OCI-LY3 (cell line): ENCODE measurements at regions not wholly inside any gene's neighbourhood (a gene's known extent, or its start where the extent isn't known, plus 50 kb on each side); places are given as distances from the start of the nearest gene placed in this dataset.
"Not testable (repeated sequence)": the region's sequence is repeated elsewhere in the genome, so short reads cannot be mapped to it uniquely, and the experiment has no call there.

Experiments
- H2AFZ ChIP-seq: fragments of 200-600, 300-600 bp; shearing (Covaris generic); 2 replicates; pipeline ENCODE4 v1.6.0; 2014; ENCODE audit warnings: antibody characterized with exemption, low read depth, low read length
- H3K27ac ChIP-seq: fragments of 200-600, 300-600 bp; sonication (generic); 2 replicates; pipeline ENCODE4 v1.5.1; 2014; ENCODE audit warnings: mild to moderate bottlenecking, low read length, moderate library complexity, mixed read lengths
- H3K27me3 ChIP-seq: fragments of 200-600, 300-600 bp; sonication (generic); 2 replicates; pipeline ENCODE4 v1.6.1; 2014; ENCODE audit warnings: low read depth, low read length, mixed read lengths
- H3K36me3 ChIP-seq: fragments of 200-600, 300-600 bp; sonication (generic); replicated peaks from 2 replicates; pipeline ENCODE3; 2014; ENCODE audit warnings: low read depth, low read length, mixed read lengths
- H3K4me1 ChIP-seq: fragments of 300-600, 200-600 bp; sonication (generic); 2 replicates; pipeline ENCODE4 v1.6.1; 2014; ENCODE audit warnings: low read length, mixed read lengths
- H3K4me2 ChIP-seq: fragments of 200-600, 300-600 bp; sonication (generic); 2 replicates; pipeline ENCODE4 v1.6.1; 2014; ENCODE audit warnings: low read length, mixed read lengths
- H3K4me3 ChIP-seq: fragments of 300-600, 200-600 bp; sonication (generic); 2 replicates; pipeline ENCODE4 v1.5.1; 2014; ENCODE audit warnings: antibody characterized with exemption, mild to moderate bottlenecking, low read length, moderate library complexity
- H3K79me2 ChIP-seq: fragments of 300-600, 200-600 bp; shearing (Covaris generic); 2 replicates; pipeline ENCODE4 v1.6.1; 2014; ENCODE audit warnings: mild to moderate bottlenecking, low read length, mixed read lengths
- H3K9ac ChIP-seq: fragments of 300-600, 200-600 bp; shearing (Covaris generic); 2 replicates; pipeline ENCODE4 v1.6.0; 2014; ENCODE audit warnings: mild to moderate bottlenecking, low read length, moderate library complexity
- H3K9me3 ChIP-seq: fragments of 200-600, 300-600 bp; shearing (Covaris generic); 2 replicates; pipeline ENCODE4 v1.6.1; 2014; ENCODE audit warnings: low read length, mixed read lengths; ENCODE audit not compliant: insufficient read depth
- H4K20me1 ChIP-seq: fragments of 200-600, 300-600 bp; sonication (generic); 2 replicates; pipeline ENCODE4 v1.6.1; 2016; ENCODE audit warnings: low read length, mixed read lengths; ENCODE audit not compliant: insufficient read depth
- CTCF ChIP-seq: fragments of 200-600, 300-600 bp; sonication (generic); IDR thresholded peaks from 2 replicates; pipeline ENCODE4 v1.5.1; 2014; ENCODE audit warnings: antibody characterized with exemption, low read length, low read depth
- EZH2phosphoT487 ChIP-seq: fragments of 200-600 bp; shearing (Covaris generic); IDR thresholded peaks from 2 replicates; pipeline ENCODE4 v1.6.1; 2018; ENCODE audit warnings: antibody characterized with exemption, mixed run types, low read depth

DNA sequence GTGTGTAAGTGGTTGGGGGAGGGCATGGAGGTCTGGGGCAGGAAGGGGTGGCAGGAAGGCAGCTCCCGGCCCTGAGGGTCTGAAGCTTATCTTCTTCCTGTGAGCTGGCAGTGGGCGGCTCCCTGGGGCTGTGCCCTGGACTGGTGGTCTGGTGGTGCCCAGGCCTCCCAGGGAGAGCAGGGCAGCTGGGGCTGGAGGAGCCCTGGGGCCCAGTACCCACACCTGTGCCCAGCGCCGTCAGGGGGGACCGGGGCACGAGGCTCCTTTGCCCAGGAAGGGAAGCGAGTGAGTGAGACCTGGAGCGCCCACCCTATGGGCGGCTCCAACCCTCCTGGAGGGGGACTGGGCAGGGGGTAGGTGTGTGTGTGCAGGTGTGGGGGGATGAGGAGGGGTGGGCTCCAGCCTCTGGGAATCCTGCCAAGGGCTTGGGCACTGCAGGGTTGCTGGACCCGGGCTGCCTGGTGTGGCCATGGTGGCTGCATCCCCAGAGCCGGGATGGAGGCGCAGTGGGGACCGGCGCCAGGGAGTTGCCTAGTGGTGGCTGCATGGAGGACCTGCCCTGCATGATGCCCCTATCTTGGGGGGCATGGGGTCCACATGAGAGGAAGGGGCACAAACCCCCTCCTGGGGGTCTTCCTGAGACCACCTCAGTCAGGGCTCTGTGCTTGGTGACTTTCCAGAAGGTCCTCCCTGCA lies 353.6 kb downstream of the TMEM121 start:
- no peak overlapping the region for H3K4me3 ChIP-seq
- H3K27me3 ChIP-seq = no peaks in the 10 kb centered on the region
- H3K9ac ChIP-seq = no peak overlapping the region
- no peak overlapping the region for H3K4me2 ChIP-seq
- H2AFZ ChIP-seq = no peak overlapping the region
- no peak overlapping the region for H3K27ac ChIP-seq
- H3K36me3 ChIP-seq = no peaks in the 10 kb centered on the region
- no peak for TF ChIP-seq EZH2phosphoT487
- no peak for TF ChIP-seq CTCF
- H3K4me1 ChIP-seq = no peaks in the 10 kb centered on the region
- no peaks in the 10 kb centered on the region for H3K9me3 ChIP-seq
- H3K79me2 ChIP-seq = no peaks in the 10 kb centered on the region
- no peaks in the 10 kb centered on the region for H4K20me1 ChIP-seq

GRCh38 chr14:105880616-105881015 lies 354.2 kb downstream of the TMEM121 start:
- Histone ChIP-seq H3K79me2 (no peaks in the 10 kb centered on the region), H3K27ac (no peak overlapping the region), H3K9ac (no peak overlapping the region), H3K4me2 (no peak overlapping the region), H3K36me3 (no peaks in the 10 kb centered on the region), H4K20me1 (no peaks in the 10 kb centered on the region), H3K4me1 (no peaks in the 10 kb centered on the region), H2AFZ (no peak overlapping the region), H3K9me3 (no peaks in the 10 kb centered on the region), H3K27me3 (no peaks in the 10 kb centered on the region), H3K4me3 (no peak overlapping the region)
- no peak for TF ChIP-seq CTCF
- TF ChIP-seq EZH2phosphoT487 = no peak

DNA sequence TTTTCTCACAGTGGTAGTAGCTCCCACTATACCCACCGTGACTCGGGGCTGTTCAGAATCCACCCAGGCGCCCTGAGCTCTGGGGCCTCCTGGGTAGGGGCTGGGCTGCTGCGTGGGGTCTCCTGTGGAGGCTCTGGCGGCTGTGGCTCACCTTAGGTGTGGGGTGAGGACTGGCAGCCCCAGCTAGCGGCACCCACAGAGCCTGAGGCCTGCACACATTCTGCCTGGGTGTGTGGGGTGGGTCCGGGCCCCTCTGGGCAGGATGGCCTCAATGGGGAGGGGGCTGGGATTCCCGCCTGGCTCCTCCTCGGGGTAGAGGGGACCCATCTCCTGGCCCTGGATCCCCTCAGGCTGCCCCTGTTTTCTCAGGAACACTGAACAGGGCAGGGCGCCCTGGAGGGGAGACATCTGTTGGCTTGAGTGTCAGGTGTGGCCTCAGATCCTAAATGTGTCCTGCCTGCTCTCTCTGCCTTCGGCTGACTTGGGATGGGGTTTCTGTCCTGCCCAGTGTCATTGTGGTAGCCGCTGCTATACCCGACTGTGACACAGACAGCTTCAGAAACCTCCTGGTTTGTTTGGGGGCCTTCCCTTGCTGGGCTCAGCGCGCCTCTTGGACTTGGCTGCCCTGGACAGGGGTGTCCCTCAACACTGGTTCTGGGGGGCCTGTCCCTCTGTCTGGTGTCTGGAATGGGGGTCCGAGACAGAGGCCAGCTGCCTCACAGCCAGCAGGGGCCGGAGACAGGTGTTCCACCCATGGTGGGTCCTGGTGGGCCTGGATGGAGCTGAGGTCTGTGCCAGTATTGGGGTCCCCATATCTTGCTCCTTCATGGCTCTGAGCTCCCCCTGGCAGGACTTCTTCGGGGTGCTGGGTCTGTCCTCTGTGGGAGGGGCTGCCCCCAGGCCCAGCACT lies 354.9 kb downstream of the TMEM121 start:
- H3K4me2 ChIP-seq = no peak overlapping the region
- H2AFZ ChIP-seq = no peak overlapping the region
- H3K27ac ChIP-seq = no peak overlapping the region
- no peak for TF ChIP-seq EZH2phosphoT487
- no peak for TF ChIP-seq CTCF
- H3K79me2 ChIP-seq = no peaks in the 10 kb centered on the region
- H4K20me1 ChIP-seq = no peaks in the 10 kb centered on the region
- no peaks in the 10 kb centered on the region for H3K36me3 ChIP-seq
- H3K4me3 ChIP-seq = no peak overlapping the region
- H3K4me1 ChIP-seq = no peaks in the 10 kb centered on the region
- H3K9ac ChIP-seq = no peak overlapping the region
- H3K27me3 ChIP-seq = no peaks in the 10 kb centered on the region
- no peaks in the 10 kb centered on the region for H3K9me3 ChIP-seq

- not testable (repeated sequence) for H4K20me1 ChIP-seq, H3K4me1 ChIP-seq, H3K27ac ChIP-seq, H2AFZ ChIP-seq, H3K27me3 ChIP-seq, H3K79me2 ChIP-seq, H3K36me3 ChIP-seq, H3K9ac ChIP-seq, H3K4me3 ChIP-seq, H3K9me3 ChIP-seq, H3K4me2 ChIP-seq
Observed at GRCh38 chr14:105882011-105882410, 355.6 kb downstream of the TMEM121 start.
